ENCODE measurements at regions not wholly inside any gene's neighbourhood (a gene's known extent, or its start where the extent isn't known, plus 50 kb on each side); places are given as distances from the start of the nearest gene placed in this dataset.

DNA sequence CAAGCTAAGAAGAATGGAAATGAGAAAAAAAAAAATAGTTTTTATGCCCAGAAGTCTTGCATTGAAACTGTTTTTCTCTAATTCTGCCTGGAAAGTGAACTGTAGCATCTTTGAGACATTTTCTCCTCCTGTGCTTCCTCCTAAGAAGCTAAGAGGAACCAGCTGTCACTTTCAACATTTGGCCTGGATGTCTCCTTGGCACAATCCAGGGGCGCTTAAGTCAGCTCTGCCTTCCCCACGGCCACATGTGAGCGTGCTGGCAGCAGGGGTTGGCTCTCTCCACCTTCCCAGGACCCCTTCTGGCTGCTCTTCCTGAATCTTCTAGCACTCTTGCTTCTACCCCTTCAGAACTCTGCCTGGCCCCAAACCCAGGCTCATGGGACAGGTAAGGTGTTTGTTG, 289.6 kb upstream of the ADARB2 start:
- Histone ChIP-seq H2BK20ac (ENCODE audit: low read depth, low read length) (no peak overlapping the region), H3K79me1 (ENCODE audit: low read depth in 1 of 2, low read length in 2 of 2) (no peaks in the 10 kb centered on the region), H4K5ac (ENCODE audit: low read depth, low read length) (no peak overlapping the region), H2BK5ac (ENCODE audit: low read depth, low read length, poor library complexity, severe bottlenecking) (no peak overlapping the region), H2AK9ac (replicated peaks; ENCODE audit: low read depth, low read length, poor library complexity) (no peak overlapping the region), H4K20me1 (ENCODE audit: insufficient read depth, low read length) (no peaks in the 10 kb centered on the region), H3K27ac (ENCODE audit: insufficient read depth, low read length) (no peak overlapping the region), H2AFZ (replicated peaks; ENCODE audit: low read length, poor library complexity) (no peak overlapping the region), H2BK120ac (ENCODE audit: low read depth, low read length) (no peak overlapping the region), H3K56ac (ENCODE audit: extremely low read depth, insufficient read depth, low read length) (no peak overlapping the region), H3K18ac (ENCODE audit: low read depth, low read length) (no peak overlapping the region), H3K36me3 (ENCODE audit: control insufficient read depth, insufficient read depth, low read length) (no peaks in the 10 kb centered on the region), H3K4me1 (ENCODE audit: control insufficient read depth, insufficient read depth, low read length) (no peaks in the 10 kb centered on the region), H3K4me3 (ENCODE audit: insufficient read depth, low read depth, low read length) (no peak overlapping the region), H3K27me3 (ENCODE audit: control insufficient read depth, insufficient read depth, low read length) (no peaks in the 10 kb centered on the region), H3K9ac (ENCODE audit: low read depth, low read length) (no peak overlapping the region), H3K4ac (ENCODE audit: low read depth, low read length) (no peak overlapping the region), H2BK15ac (ENCODE audit: low read depth, low read length) (no peak overlapping the region), H3K14ac (replicated peaks; ENCODE audit: low read depth, low read length) (no peak overlapping the region), H3K4me2 (ENCODE audit: low read depth, low read length) (no peak overlapping the region), H3K9me1 (ENCODE audit: insufficient read depth, low read length) (no peaks in the 10 kb centered on the region), H4K8ac (ENCODE audit: low read depth in 2 of 2, low read length in 2 of 2) (no peak overlapping the region), H4K91ac (ENCODE audit: insufficient read depth, low read depth, low read length) (no peak overlapping the region), H3K9me3 (ENCODE audit: control insufficient read depth, insufficient read depth, low read length) (peaks cover 15% of the 10 kb centered on the region), H3K23ac (ENCODE audit: low read depth, low read length) (no peak overlapping the region), H2AK5ac (ENCODE audit: low read depth, low read length) (no peak overlapping the region)
- ATAC-seq (ENCODE audit: low read depth) (no peak), DNase-seq (no peak)
- CTCF ChIA-PET = no interaction called here
- intact Hi-C loops (cut with micrococcal nuclease) = no loop called here
- dilution Hi-C loops (cut with HindIII; ENCODE audit: low sequenced_read_pairs, unreplicated experiment) = no loop called here
- no CpG with 5 or more reads among the region's 3 CpGs for WGBS, 2 experiments (ENCODE audit: extremely low coverage in 2 of 2, insufficient read length in 1 of 2)
- POLR2A ChIA-PET (ENCODE audit: unreplicated experiment) = no interaction called here
- BruUV-seq (replicated peaks) = no TSS peak
- in situ Hi-C loops (cut with MboI; ENCODE audit: low sequenced_read_pairs) = no loop called here
- TF ChIP-seq RAD21 (IDR thresholded peaks at IDR 0.05; ENCODE audit: low read length) (no peak), RFX5 (IDR thresholded peaks at IDR 0.05; ENCODE audit: low read depth, low read length) (no peak), CEBPB (IDR thresholded peaks at IDR 0.05; ENCODE audit: low read depth, low read length) (no peak), SMC3 (IDR thresholded peaks at IDR 0.05; ENCODE audit: low read depth, low read length) (no peak), FOS (IDR thresholded peaks at IDR 0.05; ENCODE audit: low read depth, low read length) (no peak), MAZ (IDR thresholded peaks at IDR 0.05; ENCODE audit: borderline replicate concordance, low read depth, low read length) (no peak), MXI1 (IDR thresholded peaks at IDR 0.05; ENCODE audit: borderline replicate concordance, low read depth, low read length) (no peak), CHD1 (IDR thresholded peaks at IDR 0.05; ENCODE audit: low read depth, low read length) (no peak), MAFK (IDR thresholded peaks at IDR 0.05; ENCODE audit: low read depth, low read length) (no peak), POLR2A (IDR thresholded peaks at IDR 0.05; ENCODE audit: low read depth, low read length) (no peak), NFE2L2 (IDR thresholded peaks at IDR 0.05; ENCODE audit: low read depth, low read length) (no peak), BHLHE40 (IDR thresholded peaks at IDR 0.05; ENCODE audit: low read depth, low read length) (no peak)
- TF ChIP-seq, protein P1, sequence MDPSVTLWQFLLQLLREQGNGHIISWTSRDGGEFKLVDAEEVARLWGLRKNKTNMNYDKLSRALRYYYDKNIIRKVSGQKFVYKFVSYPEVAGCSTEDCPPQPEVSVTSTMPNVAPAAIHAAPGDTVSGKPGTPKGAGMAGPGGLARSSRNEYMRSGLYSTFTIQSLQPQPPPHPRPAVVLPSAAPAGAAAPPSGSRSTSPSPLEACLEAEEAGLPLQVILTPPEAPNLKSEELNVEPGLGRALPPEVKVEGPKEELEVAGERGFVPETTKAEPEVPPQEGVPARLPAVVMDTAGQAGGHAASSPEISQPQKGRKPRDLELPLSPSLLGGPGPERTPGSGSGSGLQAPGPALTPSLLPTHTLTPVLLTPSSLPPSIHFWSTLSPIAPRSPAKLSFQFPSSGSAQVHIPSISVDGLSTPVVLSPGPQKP (IDR thresholded peaks at IDR 0.05; ENCODE audit: borderline replicate concordance, low read depth, low read length) = no peak
- TF ChIP-seq, protein P2, sequence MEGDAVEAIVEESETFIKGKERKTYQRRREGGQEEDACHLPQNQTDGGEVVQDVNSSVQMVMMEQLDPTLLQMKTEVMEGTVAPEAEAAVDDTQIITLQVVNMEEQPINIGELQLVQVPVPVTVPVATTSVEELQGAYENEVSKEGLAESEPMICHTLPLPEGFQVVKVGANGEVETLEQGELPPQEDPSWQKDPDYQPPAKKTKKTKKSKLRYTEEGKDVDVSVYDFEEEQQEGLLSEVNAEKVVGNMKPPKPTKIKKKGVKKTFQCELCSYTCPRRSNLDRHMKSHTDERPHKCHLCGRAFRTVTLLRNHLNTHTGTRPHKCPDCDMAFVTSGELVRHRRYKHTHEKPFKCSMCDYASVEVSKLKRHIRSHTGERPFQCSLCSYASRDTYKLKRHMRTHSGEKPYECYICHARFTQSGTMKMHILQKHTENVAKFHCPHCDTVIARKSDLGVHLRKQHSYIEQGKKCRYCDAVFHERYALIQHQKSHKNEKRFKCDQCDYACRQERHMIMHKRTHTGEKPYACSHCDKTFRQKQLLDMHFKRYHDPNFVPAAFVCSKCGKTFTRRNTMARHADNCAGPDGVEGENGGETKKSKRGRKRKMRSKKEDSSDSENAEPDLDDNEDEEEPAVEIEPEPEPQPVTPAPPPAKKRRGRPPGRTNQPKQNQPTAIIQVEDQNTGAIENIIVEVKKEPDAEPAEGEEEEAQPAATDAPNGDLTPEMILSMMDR (conservative IDR thresholded peaks at IDR 0.05; ENCODE audit: low read depth, low read length) = no peak
- TF ChIP-seq, protein P3, sequence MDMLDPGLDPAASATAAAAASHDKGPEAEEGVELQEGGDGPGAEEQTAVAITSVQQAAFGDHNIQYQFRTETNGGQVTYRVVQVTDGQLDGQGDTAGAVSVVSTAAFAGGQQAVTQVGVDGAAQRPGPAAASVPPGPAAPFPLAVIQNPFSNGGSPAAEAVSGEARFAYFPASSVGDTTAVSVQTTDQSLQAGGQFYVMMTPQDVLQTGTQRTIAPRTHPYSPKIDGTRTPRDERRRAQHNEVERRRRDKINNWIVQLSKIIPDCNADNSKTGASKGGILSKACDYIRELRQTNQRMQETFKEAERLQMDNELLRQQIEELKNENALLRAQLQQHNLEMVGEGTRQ (IDR thresholded peaks at IDR 0.05; ENCODE audit: low read depth, low read length) = no peak
